ENCODE measurements at regions not wholly inside any gene's neighbourhood (a gene's known extent, or its start where the extent isn't known, plus 50 kb on each side); places are given as distances from the start of the nearest gene placed in this dataset.

DNA sequence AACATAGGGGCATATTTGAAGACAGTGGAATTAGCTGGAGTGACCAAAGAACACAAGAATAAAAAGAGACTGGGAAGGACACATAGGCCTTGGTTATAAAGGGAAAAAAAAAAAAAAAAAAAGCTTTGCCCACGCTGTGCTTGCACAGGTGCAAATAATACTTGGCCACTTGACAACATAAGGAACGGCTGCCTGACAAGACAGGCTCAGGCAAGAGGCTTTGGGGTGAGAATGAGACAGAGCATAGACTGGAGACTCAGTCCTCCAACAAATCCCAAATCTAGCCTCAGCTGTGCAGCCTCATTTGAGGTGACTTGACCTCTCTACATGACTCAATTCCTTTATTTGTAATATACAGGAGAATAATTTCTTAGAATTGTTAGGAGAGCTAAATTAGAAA, 332.8 kb upstream of the DYNLRB2 start:
- WGBS: 70% methylated on average over 2 of the region's 2 CpGs
- no peak for DNase-seq (ENCODE audit: extremely low spot score)

DNA sequence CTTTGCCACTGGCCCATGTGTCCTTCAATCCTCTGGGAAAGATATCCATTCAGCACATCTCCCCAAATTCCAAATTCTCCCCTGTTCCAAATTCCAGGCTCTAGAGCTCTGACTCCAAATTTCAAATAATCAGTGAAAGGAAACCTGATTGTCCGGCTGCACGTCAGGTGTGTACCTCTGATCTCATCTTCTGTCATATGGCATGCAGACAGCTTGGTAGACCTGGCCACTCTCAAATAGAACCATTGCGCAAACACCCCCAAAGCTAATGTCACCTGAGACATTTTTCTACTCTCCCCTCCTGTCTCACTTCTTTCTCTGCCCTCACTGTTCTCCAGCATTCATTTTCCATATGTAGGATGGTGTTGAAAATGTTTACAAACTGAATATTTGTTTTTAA, 337.0 kb upstream of the DYNLRB2 start:
- WGBS: 92% methylated on average over 3 of the region's 3 CpGs
- no peak for DNase-seq (ENCODE audit: extremely low spot score)
- TF ChIP-seq POLR2A (IDR thresholded peaks at IDR 0.05; ENCODE audit: low read depth): no peak
- no peak for TF ChIP-seq CTCF (IDR thresholded peaks at IDR 0.05)
- TF ChIP-seq POLR2AphosphoS5 (IDR thresholded peaks at IDR 0.05): no peak
- no peak for TF ChIP-seq EP300 (IDR thresholded peaks at IDR 0.05)
- Histone ChIP-seq H3K27me3 (no peaks in the 10 kb centered on the region), H3K27ac (replicated peaks in 1 of 4) (no peak overlapping the region), H3K36me3 (no peaks in the 10 kb centered on the region), H3K4me1 (no peaks in the 10 kb centered on the region), H3K4me3 (no peak overlapping the region), H3K9me3 (no peaks in the 10 kb centered on the region)
- intact Hi-C loops (cut with DNase I): no loop called here

More for the DNA sequence above, 332.8 kb upstream of the DYNLRB2 start:
- Histone ChIP-seq H3K27me3 (no peaks in the 10 kb centered on the region), H3K4me3 (no peak overlapping the region), H3K36me3 (no peaks in the 10 kb centered on the region), H3K9me3 (no peaks in the 10 kb centered on the region), H3K27ac (replicated peaks in 1 of 4) (no peak overlapping the region), H3K4me1 (no peaks in the 10 kb centered on the region)
- intact Hi-C loops (cut with DNase I): no loop called here
- TF ChIP-seq CTCF (IDR thresholded peaks at IDR 0.05) (no peak), POLR2AphosphoS5 (IDR thresholded peaks at IDR 0.05) (no peak), POLR2A (IDR thresholded peaks at IDR 0.05; ENCODE audit: low read depth) (no peak), EP300 (IDR thresholded peaks at IDR 0.05) (no peak)

DNA sequence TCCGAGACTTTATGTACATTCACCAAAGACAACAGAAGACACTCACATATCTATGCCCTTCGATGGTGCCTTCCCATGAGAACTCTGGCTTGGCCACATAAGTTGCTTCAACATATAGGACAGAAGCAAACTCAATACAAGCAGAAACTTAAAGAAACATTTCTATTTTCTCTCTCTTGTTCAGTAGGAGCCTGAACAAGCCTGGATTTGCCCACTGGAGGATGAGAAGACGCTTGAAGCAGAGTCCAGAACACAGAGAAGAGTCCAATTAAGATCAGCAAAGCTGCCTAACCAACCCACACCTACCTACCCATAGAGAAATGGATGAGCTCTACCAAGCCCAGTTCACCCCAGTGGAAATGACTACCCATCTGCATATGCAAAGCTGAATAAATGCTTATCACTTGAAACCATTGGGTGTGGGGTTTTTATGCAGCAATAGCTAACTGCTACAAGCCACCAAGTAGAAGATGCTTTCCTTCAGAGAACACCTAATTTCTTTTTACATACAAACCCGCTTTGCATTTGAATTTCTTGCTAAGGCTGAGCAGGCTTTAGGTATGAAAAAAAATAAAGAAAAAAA, 337.9 kb upstream of the DYNLRB2 start:
- Histone ChIP-seq H3K27ac (replicated peaks in 1 of 4) (no peak overlapping the region), H3K9me3 (no peaks in the 10 kb centered on the region), H3K4me3 (no peak overlapping the region), H3K27me3 (no peaks in the 10 kb centered on the region), H3K36me3 (no peaks in the 10 kb centered on the region), H3K4me1 (no peaks in the 10 kb centered on the region)
- 73% methylated on average over 4 of the region's 4 CpGs for WGBS
- intact Hi-C loops (cut with DNase I): no loop called here
- no peak for DNase-seq (ENCODE audit: extremely low spot score)
- TF ChIP-seq POLR2A (IDR thresholded peaks at IDR 0.05; ENCODE audit: low read depth) (no peak), EP300 (IDR thresholded peaks at IDR 0.05) (no peak), POLR2AphosphoS5 (IDR thresholded peaks at IDR 0.05) (no peak), CTCF (IDR thresholded peaks at IDR 0.05) (no peak)

DNA sequence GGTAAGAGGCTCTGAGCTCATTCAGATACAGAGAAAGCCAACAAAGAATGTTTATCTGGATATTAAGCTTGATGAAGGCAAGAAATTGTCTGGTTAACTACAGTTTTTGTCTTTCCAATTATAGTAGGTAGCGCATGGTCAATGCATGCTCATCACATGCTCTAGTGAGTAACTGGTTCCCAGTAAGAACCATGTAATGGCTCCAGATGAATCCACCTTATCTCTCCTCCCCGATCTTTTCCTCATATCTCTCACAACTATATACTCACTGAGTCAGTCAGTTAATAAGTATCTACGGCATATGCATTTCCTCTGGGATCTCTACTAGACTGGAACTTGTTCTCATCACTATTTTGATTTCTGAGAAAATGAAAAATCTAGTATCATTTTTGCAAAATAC, 340.7 kb upstream of the DYNLRB2 start:
- Histone ChIP-seq H3K9me3 (no peaks in the 10 kb centered on the region), H3K4me1 (no peaks in the 10 kb centered on the region), H3K27ac (replicated peaks in 1 of 4) (no peak overlapping the region), H3K27me3 (no peaks in the 10 kb centered on the region), H3K4me3 (no peak overlapping the region), H3K36me3 (no peaks in the 10 kb centered on the region)
- no peak for DNase-seq (ENCODE audit: extremely low spot score)
- intact Hi-C loops (cut with DNase I): no loop called here
- 91% methylated on average over 3 of the region's 3 CpGs for WGBS
- TF ChIP-seq EP300 (IDR thresholded peaks at IDR 0.05): no peak
- TF ChIP-seq POLR2AphosphoS5 (IDR thresholded peaks at IDR 0.05): no peak

- Histone ChIP-seq H3K4me1 (no peaks in the 10 kb centered on the region), H3K9me3 (no peaks in the 10 kb centered on the region), H3K4me3 (no peak overlapping the region), H3K27ac (replicated peaks in 1 of 4) (no peak overlapping the region), H3K27me3 (no peaks in the 10 kb centered on the region), H3K36me3 (no peaks in the 10 kb centered on the region)
- intact Hi-C loops (cut with DNase I): no loop called here
- no peak for TF ChIP-seq POLR2AphosphoS5 (IDR thresholded peaks at IDR 0.05)
- no peak for TF ChIP-seq CTCF (IDR thresholded peaks at IDR 0.05)
- TF ChIP-seq POLR2A (IDR thresholded peaks at IDR 0.05; ENCODE audit: low read depth): no peak
- no peak for DNase-seq (ENCODE audit: extremely low spot score)
- WGBS: 90% methylated on average over 3 of the region's 3 CpGs
Measured at GRCh38 chr16:80199614-80200013, 341.2 kb upstream of the DYNLRB2 start.

Data from esophagus muscularis mucosa (tissue), 4 donors.